LoVo (cell line): ENCODE measurements at regions not wholly inside any gene's neighbourhood (a gene's known extent, or its start where the extent isn't known, plus 50 kb on each side); places are given as distances from the start of the nearest gene placed in this dataset.

Source experiments
- DNase-seq: peaks from one replicate; pipeline ENCODE4 v3.0.0-alpha.2; 2016; ENCODE audit warnings: low spot score

DNA sequence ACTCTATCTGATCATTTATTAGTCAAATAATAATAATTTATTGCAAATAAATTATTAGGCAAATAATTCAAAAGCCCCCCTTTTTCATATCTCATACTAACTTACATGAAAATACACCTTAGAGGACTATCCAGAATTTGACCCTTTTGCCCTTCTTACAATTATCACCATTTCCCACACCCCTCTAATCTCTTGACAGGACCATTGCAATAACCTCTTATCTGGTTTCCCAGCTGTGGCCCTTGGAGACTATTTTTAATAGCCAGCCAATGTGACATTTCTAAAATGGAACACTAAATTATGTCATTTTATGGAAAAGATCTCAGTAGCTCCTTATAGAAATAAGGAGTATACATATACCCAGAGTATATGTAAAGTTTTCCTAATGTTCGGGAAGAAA, 588.4 kb upstream of the COX7C start:
- no peak for DNase-seq

DNA sequence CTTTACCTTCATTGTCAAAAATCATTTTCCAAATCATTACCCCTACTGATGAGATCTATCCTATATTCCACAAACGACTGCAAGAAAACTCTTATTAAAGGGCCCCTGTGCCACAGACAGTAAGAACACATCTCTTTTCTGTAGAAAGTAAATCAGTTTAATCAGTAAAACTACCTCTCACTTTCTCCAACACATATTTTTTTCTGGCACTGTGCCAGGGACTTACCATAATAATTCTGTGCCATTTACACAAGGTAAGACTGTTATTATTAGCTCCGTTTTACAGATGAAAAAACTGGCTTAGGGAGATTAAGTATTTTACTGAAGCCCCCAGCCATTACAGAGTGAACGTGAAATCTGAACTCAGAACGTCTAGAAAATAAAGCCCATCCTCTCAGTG, 587.0 kb upstream of the COX7C start:
- DNase-seq = no peak

DNA sequence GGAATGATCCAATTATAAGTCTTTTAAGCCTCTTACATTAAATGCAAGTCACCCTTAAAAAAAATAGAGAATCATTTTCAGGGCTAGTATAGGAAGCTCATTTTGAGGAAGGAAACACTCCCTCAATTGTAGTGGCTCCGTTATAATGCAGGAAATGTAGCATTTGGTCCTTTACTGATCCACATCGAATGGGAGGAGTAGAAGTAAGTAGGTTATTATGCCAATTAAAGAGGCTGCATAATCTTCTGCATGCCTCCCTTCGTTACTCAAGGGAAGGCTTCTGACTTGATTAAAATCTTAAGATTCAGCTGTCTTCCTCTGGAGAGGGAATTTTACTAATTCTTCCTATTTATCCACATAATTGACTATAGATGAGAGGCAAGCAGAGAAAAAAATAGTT, 579.2 kb upstream of the COX7C start:
- no peak for DNase-seq

DNA sequence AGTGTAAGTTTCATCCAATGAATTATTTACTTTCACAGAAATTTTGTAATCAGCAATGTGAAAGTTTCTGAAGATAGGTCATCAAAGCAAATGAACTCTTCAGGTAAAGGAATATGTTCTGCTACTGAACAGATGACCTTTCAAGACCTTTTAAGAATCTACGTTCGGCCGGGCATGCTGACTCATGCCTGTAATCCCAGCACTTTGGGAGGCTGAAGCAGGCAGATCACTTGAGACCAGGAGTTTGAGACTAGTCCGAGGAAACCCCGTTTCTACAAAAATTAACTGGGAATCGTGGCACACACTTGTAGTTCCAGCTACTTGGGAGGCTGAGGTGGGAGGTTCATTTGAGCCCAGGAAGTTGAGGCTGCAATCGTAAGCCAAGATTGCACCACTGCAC, 578.4 kb upstream of the COX7C start:
- DNase-seq = no peak

DNA sequence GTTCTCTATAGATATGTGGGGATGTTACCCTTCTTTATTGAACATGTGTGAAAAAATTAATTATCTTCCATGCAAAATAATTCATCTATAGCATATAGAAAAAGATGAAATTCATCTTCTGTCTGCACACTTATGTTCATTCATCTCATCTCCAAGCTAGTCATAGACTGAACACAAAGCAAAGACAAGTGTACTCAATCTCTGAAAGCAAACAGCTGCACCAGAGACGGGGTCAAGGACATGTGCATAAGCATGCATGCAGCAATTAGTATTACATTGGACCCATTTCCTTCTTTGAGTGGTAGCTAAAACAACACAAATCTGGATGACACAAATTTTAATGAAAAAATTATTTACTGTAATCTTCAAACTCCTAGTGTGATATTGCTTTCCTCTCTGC, 547.0 kb upstream of the COX7C start:
- DNase-seq = no peak

DNA sequence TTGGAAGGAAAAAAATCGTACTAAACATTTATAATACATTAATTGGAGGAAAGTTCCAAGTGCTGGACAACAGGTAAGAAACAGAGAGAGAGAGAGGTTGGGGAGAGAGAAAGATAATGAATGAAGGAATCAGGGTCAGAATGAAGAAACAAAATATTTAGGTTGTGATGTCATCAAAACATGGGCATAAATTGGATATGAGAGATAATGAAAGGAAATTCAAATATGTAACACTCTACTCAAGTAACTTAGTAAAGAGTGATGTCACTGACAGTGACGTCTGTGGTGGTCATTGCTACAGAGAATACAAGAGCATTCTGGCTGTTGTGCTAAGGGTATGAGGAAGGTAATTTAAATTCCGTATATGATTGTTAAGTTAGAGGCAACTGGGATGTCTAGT, 543.4 kb upstream of the COX7C start:
- no peak for DNase-seq

DNA sequence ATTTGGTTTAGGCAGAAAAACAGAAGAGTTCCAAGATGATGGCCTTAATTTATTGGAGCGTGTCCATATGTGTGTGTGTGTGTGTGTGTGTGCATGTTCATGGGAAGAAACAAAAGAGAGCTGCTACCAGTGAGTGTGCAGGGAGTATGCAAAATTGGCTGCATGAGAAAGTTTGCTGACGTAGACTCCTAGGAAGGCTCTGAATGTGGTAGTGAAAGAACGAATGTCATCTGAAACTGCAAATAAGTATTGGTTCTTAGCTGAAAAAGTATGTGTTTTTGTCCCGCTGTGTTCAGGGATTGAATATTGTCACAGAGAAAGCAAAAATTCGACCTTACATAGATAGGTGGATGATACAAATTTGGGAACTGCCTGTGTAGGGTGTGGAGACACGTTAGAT, 542.6 kb upstream of the COX7C start:
- no peak for DNase-seq

DNA sequence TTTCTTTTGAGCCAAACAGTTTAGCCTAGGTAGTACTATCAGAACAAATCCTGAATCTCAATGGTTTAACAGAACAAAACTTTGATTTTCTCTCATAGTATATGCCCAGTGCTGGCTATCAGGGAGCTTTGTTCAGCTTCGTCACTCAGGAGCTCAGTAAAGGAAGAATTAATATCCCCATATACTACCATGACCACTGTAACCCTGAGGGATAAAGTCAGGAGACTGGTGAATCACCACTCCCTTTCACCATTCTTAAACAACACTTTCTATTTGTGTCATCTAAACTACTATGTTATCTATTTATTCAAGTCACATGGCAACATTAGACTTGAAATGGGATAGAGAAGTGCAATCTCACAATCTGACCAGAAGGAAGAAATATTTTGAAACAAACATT, 522.6 kb upstream of the COX7C start:
- no peak for DNase-seq

DNA sequence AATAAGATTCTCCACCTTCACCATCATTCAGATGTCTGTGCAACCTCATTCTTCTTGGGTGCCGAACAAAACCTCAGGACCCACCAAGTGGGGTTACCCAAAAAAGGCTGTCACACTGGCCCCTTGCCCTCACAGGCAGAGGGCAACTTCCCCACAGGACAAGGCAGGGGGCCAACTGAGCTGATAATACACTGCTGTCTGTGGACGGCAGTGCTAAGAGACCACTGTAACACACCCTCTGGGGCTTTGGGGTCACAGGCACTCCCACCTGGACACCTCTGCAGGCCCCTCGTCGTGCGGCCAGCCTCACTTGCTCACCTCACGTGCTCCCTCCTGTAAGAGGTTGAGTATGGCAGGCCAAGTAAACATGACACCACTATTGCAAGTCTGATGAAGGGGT, 515.8 kb upstream of the COX7C start:
- DNase-seq = no peak

DNA sequence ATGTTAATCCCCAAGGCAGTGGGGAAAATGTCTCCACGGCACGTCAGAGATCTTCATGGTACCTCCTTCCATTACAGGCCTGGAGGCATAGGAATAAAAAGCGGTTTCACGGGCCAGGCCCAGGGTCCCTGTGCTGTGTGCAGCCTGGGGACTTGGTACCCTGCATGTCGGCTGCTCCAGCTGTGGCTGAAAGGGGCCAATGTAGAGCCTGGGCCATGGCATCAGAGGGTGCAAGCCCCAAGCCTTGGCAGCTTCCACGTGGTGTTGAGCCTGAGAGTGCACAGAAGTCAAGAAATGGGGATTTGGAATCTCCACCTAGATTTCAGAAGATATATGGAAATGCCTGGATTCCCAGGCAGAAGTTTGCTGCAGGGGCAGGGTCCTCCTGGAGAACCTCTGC, 508.9 kb upstream of the COX7C start:
- DNase-seq = no peak

DNA sequence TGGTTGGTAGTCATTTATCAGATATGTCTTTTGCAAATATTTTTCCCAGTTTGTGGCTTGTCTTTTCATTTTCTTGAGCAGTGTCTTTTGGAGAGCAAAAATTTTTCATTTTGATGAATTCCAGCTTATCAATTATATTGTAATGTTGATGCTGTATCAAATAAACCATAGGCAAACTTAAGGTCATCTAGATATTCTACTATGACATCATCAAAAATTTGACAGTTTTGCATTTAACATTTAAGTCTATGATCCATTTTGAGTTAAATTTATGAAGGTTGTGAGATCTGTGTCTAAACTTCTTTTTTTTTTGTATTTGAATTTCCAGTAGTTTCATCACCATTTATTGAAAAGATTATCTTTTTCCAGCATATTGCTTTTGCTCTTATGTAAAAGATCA, 505.5 kb upstream of the COX7C start:
- no peak for DNase-seq

DNA sequence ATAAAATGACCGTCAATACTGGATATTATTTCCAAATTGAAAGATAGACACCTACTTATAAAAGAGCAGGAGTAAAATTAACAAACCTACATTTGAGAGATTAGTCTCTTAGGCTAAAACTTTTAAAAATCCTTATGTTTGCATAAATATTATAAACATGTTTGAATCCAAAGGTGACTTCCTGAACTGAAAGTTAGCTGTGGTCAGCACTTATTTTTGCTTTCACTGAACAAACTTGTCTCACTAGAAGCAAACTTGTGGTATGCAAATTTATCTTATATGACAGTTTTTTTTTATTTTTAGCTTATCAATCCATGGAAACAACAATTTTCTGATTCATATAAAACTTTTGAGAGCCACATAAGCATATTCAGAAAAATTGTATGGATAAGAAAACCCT, 502.6 kb upstream of the COX7C start:
- no peak for DNase-seq

DNA sequence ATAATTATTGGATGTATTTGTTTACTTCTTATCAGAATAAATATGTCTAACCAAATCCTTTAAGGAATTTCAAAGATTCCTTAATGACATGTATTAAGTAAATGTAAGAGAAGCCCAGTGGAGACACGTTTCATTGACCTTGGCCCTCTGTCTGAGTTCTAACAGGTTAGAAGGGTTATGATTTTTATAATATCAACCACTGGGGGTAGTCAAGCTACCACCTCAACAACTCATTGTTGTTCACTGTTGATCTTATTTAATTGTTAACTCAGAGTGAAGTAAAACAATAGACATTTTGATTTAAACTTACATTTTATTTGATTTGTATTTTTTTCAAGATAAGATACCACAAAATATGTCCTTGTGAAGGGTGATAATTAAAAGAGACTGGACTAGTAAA, 499.2 kb upstream of the COX7C start:
- peak; percentile 16 for DNase-seq

DNA sequence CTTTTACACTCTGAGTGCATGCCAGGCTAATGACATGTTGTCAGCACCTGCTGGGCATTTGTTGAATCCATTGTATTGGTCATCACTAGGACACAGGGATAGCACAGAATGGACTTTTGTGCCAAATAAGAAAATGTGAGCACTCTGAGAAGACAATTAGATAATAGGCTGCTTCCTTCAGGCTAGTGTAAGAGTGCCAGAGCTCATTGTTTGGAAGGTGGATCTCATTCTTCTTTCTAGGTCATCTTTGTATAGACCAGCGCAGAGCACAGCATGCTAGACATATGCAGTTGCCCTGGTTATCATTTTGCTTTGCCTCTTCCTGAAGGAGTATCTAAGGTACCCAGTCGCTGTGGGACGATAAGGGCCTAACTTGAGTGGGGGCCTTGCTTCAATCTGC, 493.4 kb upstream of the COX7C start:
- DNase-seq = no peak

DNA sequence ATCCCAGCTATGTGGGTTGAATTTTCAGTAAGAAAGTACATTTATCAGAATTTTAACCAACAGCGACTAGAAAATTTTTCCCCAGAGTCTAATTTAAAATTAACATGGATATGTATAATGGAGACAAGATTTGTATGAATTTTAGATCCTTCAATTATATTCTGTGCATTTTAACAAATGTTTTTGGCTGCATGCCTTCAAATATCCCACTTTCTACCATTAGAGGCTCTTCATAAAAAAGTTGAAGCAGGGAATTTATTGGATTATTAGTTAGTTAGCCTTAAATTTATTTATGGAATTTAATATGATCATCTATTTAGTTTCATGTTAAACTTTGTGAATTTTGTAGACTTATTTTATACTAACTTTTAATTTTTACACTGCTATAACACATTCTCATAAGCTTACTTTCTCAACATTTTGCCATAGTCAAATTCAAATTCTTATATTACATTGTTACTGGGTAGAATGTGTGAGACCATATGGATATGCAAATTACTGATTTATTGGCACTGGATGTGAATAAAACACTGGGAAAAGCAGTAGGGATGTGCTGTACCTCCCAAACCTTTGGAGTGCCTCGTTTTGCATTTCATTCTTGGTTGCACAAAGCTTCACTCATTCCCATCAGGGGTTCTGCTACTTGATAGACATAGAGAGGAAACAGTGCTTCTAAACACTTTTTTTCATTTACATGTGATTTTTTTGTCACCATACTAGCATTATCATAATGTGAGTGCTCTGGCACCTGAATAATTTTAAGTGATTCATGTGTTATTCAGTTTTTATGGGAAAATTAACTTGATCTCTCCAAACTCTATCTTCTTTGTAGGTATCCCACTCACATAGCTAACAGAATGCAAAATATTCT, 491.8 kb upstream of the COX7C start:
- no peak for DNase-seq

DNA sequence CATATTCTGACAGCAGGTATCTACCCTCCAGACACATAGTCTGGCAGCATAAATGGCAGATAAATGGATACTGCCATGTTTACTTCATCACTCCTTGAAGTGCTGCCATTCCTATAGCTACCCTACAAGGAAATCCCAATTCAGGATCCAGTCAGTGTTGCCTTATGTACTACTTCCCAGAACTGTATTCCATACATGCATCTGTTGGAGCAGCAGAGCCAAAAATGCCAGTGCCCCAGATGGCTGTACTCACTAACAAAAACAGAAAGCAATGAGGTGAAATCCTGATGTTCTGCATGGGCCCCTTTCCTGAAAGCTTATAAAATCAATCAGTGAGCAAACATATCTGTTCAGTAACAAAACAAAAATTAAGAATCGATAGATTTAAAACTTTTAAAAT, 490.0 kb upstream of the COX7C start:
- DNase-seq = no peak

DNA sequence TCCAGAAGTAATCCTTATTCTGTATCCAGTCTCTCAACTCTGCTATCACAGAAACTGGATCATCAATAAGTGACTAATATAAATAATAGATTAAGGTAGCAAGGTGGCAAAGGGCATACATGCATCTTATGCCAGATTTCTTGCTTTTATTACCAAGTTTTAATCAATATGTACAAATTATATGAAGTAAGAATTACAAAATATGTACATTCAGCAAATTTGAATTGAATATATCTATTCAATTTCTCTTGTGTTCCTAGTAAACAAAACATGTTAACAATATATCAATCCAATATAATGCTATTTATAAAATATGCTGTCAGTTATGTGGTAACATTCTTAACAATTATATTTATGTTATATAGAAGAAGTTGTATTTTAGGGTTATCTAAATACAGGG, 488.7 kb upstream of the COX7C start:
- DNase-seq = no peak

DNA sequence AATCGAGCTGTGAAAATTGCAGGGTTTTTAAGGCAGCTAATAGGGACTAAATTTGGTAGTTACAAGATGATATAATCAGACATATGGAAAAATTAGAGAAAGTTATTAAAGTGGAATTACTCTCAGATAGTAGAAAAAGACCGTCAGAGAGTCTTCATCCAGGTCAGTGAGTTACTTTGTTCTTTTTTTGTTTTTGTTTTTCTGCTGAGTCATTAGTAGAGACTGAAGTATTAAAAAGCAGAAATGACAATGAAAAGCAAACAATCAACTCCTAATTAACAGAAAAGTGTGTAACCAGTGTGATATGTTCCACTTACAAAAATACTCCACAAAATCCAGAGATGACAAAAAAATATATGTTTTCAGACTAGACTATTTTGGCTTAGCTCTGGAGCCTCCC, 480.4 kb upstream of the COX7C start:
- DNase-seq = no peak

DNA sequence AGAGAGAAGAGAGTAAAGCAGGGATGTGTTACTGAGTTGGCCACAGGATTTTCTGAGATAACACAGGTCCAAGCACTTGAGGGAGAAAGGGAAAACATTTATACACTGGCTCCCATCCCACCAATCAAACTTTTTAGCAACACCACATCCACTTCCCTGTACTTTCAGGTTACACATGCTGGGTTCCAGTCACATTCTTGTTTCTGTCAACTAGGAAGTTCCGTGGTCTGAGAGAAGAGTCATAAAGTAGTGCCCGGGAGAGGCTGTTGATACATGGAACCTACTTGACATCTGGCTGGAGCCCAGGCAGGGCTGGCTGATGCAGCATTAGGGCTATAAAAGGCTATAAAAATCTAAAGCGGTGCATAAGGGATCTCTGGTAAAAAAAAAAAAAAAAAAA, 473.9 kb upstream of the COX7C start:
- peak; percentile 12 for DNase-seq

DNA sequence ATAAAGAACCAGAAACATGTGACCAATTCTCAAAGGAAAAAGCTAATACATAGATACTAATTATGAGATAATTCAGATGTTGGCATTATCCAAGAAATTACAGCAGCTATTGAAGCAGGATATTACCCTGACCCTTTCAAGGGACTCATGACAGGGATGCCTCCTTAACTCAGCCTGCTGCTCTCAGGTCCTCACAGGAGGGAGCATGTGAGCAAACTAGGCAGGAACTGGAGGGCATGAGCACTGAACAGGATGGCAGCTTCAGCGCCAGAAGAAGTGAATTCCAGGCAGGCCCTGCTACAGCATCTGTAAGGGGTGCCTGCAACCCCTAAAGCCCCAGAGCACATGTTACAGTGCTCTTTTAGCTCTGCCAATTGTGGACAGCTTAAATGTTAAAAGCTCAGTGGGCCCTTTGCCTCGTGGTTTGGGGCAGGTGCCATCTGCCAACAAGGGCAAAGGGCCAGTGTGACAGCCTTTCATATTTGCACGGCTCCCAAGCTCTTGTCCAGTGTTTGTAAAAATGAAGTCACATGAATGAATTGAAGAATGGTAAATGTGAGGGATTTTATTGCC, 464.7 kb upstream of the COX7C start:
- DNase-seq = no peak

DNA sequence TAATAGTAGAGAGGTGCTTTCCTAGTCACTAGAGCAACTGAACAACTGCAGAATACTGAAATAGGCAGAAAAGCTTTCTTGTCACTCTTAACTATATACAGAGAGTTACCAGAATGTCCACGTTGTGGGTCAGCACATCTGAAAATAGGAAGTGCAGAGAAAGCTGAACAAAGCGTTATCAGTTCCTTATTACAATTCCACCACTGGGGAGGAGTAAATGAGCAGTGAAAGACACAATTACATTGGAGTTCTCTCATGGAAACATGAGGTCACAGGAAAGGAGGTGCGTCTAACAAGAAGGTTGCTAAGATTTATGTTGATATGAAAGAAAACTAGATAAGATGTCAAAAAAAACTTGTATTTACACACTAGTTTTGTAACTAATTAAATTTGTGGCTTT, 461.9 kb upstream of the COX7C start:
- no peak for DNase-seq

DNA sequence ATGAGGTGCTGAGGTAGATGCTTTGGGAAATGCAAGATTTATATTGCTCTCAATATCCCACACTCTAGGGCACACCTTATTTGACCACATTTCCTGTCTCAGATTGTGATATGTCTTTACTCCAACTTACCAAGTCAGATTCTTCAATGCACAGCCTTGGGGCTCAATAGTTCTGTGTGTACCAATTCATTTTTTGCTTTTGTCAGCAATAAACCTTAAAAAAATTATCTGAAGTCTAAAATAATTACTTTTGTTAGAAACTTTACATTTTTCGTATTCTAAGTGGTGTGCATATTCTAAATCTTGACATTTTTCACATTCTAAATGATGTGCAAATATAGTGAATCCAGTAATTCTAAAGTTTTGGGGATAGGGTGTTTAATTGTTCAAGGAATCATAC, 447.5 kb upstream of the COX7C start:
- no peak for DNase-seq

DNA sequence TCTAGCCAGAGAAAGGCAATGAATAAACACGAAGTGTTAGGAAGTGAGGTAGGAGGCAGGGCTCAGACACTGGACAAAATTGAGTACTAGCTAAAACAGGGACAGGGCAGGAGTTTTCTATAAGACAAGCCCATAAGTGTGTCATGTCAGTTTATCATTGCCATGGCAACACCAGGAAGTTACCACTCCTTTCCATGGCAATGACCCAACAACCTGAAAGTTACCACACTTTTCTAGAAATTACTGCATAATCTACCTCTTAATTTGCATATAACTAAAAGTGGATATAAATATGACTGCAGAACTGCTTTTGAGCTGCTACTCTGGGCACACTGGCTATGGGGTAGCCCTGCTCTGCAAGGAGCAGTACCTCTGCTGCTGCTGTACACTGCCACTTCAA, 442.5 kb upstream of the COX7C start:
- DNase-seq = no peak

DNA sequence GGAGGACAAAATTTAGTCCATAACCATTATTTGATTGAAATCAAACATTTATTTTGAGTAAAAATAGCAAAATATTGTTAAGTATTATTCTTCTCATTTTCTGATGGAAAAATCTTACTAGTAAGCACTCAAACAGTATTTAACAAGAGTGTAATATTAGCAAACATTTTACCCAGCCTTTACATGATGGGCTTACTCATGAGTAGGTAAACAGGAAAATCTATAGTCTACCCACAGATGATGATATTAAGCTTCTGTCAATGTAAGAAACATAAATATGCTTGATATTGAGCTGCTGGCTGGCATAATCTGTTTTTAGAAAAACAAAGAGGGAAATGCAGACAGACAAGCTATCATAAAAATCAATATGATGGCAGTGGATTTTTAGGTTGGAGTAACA, 418.5 kb upstream of the COX7C start:
- no peak for DNase-seq
